NCI-H2227 (cell line): ENCODE measurements at regions not wholly inside any gene's neighbourhood (a gene's known extent, or its start where the extent isn't known, plus 50 kb on each side); places are given as distances from the start of the nearest gene placed in this dataset.
"Not testable (repeated sequence)": the region's sequence is repeated elsewhere in the genome, so short reads cannot be mapped to it uniquely, and the experiment has no call there.

Experiments used
- DNase-seq: peaks from one replicate; lab custom pipeline; 2025; ENCODE audit not compliant: unreplicated experiment; lab: John Stamatoyannopoulos, UW

DNA sequence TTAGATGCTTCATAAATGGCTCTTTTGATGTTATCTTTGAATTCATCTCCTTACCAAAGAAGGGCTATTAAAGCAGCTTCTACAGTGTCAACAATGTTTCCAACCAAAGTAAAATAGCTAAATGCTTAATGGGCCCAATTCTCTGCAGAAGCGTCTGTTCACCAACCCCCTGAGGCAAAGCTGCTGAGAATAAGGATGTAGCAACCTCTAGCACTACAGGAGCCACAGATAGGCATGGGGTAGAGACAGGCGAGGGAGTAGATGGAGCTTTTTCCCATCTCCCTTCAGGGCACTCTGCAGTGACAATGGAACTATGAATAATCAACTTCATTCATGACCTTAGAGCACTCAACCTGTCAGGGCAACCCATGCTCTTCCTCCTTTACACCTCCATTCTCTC, 134.1 kb downstream of the FZD1 start:
- no peak for DNase-seq

DNA sequence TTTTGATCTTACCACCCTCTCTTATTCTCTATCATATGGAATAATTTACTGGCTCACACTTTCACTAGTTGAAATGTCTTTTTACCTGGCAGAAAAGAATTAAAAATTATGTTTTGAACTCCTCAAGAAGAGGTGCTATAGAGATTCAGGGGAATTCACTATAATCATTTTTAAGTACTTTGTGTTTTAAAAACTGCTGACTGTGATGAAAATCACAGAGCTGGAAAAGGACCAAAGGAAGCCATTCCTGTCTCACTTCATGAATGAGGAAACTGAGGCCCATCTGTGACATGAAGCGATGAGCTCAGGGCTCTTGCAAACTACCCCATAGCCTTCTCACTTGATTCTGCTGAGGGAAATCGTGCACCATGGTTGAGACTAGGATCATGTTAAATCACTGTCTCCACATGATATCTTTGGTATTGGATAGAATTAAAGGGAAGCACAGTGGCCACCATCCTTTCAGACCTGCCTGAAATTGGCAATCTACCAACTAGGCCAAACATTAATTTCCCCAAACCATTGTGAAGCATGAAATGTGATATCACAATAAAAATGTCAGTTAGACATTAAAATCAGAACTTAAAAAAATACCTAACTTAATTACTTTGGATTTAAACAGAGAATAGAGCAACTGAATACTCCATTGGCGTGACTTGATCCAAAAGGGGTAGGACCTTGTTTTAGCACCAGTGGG, 141.0 kb downstream of the FZD1 start:
- DNase-seq, result no peak

DNA sequence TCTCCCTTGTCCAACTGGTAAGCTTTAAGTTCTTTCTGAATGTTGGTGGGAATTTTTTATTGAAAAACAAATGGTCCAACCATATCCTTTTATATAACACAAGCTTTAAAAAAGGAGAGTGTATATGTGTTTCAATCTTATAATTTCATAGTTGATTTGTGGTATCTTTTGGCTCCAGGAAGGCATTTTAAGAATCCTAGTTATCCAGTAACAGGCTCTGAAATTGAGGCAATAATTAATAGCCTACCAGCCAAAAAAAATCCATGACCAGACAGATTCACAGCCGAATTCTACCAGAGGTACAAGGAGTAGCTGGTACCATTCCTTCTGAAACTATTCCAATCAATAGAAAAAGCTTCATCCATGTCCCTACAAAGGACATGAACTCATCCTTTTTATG, 141.6 kb downstream of the FZD1 start:
- not testable (repeated sequence) for DNase-seq

DNA sequence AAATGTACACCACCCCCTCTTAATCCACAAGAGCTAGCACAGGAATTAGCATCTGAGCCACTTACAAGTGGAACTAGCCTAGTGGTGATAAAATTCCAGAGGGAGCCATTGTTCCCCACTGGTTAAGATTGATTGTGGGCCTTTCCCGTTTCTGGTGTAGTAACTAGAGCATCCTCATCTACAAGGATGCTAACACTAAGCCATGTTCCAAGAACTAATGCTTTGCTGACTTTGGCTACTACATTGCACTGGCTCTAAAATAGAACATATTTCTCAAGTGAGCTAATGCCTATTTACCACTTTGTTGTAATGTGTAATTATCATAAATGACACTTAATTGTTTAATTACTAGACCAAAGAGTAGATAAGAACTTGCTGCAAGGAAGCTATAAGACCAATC, 143.7 kb downstream of the FZD1 start:
- no peak for DNase-seq

DNA sequence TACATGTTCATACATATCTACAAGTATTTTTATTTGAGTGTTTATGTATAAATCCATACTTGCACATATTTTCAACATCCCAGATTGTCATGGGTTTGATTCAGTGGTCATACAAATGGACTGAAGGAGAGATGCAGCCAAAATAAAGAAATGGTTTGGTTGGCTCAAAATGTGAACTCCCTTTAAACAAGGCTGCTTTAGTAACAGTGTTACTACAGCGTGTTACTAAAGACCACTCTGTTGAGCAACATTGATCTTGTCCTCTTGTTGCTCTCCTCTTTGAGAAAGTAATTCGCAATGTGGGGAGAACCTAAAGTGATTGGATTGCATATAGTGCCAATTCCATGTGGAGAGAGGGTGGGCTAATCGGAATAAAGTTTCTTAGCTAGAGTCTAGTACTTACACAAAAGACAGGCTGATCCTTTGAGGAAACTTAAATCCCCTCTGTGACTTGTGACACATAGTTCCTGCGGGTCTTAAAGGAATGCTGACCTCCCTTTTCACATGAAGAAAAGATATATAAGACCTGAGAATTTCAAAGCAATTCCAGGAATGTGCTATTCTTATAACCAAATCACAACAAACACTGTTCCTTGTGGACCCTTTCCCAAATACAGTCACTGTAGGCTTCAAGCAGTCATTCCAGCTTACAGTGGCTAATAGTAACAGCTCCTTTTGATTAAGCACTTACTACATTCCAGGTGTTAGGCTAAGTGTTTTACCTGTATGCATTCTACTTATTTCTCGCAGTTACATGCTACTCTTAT, 144.3 kb downstream of the FZD1 start:
- DNase-seq, result no peak

DNA sequence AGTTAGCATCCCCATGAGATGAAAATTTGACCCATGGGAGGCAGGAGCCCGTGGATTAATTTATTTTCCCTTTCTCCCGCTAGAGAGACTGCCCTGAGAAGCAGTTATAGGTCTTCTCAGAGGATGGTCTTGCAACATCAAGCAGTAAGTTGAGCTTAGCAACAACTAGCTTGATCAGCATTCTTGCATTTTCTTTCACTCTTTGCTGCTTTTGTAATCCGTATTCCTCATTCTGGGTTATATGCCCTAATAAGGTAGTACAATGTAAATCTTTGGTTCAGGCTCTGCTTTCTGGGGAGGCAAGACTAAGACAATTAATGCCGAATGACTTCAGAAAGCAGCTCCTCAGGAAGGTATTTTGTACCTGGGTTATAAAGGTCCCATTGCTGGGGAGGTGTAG, 146.8 kb downstream of the FZD1 start:
- DNase-seq, result no peak

DNA sequence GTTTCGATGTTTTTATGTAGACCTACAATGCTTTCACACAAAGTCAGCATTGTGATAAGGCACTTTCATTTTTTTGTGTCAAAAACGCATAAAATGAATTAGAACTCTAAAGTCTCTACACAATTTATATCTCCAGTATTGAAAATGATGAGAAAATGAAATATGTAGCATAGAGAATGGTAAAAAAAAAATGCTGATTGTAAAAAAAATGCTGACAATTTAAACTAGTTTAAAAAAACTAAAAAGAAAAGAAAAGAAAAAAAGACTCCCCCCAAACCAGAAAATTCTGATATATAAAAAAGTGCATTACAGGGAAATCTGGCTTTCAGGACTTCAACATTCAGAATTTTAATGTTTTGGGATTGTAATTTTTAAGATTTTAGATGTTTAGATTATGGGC, 148.1 kb downstream of the FZD1 start:
- no peak for DNase-seq

- no peak for DNase-seq
These were observed 150.5 kb downstream of the FZD1 start for GRCh38 chr7:91414734-91415133.

- DNase-seq, result no peak
These were observed 152.1 kb downstream of the FZD1 start for GRCh38 chr7:91416155-91416865.

GRCh38 chr7:91420606-91421005, 156.4 kb downstream of the FZD1 start:
- DNase-seq, result no peak

- no peak for DNase-seq
These were observed 156.8 kb downstream of the FZD1 start for GRCh38 chr7:91421018-91421417.

DNA sequence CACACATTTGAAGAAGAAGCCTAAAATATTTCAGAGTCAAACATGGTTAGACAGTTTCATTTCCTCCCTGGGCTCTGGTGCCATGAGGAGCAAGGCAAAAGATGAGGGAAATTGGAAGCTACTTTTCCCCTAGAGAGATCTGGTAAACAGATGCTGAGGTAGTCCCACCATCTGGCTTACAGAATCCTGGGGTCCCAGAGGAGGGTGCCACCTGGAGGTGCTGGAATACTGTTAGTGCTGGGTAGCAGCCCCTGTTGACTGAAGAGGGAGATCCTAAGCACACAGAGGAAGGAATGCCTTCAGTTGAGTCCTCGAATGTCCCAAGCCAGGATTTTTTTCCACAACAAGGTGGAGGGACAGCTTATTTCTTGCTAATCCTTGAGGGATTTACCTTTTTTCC, 160.1 kb downstream of the FZD1 start:
- DNase-seq, result no peak

DNA sequence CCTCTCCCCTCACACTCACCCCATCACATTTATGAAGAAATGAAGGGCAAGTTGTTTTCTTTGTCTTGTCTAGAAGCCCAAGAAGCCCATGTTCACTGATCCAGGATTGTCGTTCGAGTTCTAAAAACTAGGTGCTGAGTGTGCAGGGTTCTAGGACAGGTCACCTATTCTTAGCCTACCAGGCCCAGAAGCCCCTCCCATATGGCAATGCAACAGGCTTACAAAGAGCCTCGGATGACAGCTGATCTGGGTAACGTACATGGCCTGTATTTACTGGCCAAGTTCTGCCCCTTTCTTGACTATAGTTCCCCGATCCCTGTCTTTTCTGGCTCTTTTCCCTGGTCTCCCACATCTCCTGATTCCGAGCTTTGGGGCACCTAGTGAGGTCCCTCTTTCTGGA, 160.9 kb downstream of the FZD1 start:
- DNase-seq, result no peak

- no peak for DNase-seq
These were observed 162.8 kb downstream of the FZD1 start for GRCh38 chr7:91427051-91427450.

DNA sequence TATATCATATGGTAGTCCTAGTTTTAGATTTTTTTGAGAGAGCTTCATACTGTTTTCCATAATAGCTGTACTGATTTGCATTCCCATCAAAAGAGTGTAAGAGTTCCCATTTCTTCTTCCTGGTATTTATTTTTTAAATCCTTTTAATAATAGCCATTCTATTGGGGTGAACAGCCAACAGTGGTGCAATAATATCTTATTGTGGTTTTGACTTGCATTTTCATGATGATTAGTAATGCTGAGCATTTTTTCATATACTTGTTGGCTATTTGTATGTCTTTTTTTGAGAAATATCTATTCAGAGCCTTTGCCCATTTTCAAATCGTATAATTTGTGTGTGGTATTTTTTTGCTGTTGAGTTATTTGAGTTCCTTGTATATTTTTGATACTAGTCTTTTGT, 167.4 kb downstream of the FZD1 start:
- no peak for DNase-seq

DNA sequence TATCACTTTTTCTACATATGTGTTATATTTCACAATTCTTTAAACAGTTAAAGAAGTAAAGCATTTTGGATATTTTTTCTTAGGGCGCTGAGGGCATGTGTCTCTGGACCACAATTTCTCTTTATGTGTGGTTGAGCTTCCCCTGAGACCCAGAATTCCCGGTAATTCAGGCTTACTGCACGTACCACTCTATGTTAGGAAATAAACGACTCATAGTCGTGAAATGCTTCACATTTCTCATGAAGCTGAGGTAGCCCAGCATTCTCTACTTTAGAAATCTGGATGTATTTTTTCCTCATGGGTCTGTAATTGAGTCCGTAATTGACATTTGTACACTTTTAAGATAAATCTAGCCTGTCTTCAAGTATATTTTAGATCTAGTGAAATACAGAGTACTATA, 170.6 kb downstream of the FZD1 start:
- DNase-seq, result no peak

GRCh38 chr7:91435381-91436059, 171.3 kb downstream of the FZD1 start:
- no peak for DNase-seq

- DNase-seq, result peak; percentile 11
These were observed 172.4 kb downstream of the FZD1 start for GRCh38 chr7:91436655-91437054.

- DNase-seq, result not testable (repeated sequence)
These were observed 176.0 kb downstream of the FZD1 start for GRCh38 chr7:91440198-91440597.

- DNase-seq, result no peak
These were observed 179.6 kb downstream of the FZD1 start for GRCh38 chr7:91443862-91444261.

GRCh38 chr7:91446819-91447218, 182.6 kb downstream of the FZD1 start:
- DNase-seq, result no peak

DNA sequence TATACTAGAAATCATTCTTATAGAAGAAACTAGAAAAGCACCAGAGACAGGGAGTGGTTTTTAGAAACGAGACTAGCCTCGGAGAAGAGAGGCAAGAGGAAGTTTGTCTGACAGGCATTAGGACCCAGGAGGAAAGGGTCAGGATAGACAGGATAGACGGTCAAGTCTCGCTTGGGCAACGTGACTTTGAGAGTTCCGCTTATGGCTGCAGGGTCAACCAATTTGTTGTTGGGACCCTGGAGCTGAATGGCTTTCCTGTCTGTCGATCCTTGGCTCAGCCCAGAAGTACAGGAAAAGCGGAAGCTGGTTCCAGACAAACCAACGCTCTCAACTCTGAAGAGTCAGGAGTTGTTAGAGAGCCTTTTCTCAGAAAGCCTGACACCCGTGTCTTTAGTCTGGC, 191.2 kb downstream of the FZD1 start:
- no peak for DNase-seq
